Limb (tissue), 2 donors: ENCODE measurements at regions not wholly inside any gene's neighbourhood (a gene's known extent, or its start where the extent isn't known, plus 50 kb on each side); places are given as distances from the start of the nearest gene placed in this dataset.
A peak's percentile ranks its signal among the peaks of the same experiment; 100 is the strongest.

Source experiments
- DNase-seq, 2 donors: peaks; one replicate each; pipeline ENCODE4 v3.0.0-alpha.2; 2016; ENCODE audit errors: extremely low spot score in 2 of 2

DNA sequence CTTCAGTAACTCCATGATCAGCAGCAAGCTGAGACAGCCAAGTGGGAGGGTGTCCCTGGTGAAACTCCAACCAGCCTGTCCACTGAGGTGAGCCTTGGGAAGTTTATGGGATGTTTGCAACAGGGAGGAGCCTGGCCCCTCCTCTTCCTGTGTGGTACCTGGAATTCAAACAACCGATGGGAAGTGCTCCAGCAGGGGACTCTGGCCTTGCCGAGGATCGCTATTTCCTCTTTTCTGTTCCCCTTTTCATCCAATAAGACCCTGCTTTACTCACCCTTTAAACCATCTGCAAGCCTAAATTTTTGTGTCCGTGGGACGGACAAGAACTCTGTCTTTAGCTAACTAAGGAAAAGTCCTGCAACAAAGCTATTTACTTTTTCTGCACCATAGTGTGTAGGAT is 491.1 kb upstream of the ZMIZ1 start:
- DNase-seq = no peak

DNA sequence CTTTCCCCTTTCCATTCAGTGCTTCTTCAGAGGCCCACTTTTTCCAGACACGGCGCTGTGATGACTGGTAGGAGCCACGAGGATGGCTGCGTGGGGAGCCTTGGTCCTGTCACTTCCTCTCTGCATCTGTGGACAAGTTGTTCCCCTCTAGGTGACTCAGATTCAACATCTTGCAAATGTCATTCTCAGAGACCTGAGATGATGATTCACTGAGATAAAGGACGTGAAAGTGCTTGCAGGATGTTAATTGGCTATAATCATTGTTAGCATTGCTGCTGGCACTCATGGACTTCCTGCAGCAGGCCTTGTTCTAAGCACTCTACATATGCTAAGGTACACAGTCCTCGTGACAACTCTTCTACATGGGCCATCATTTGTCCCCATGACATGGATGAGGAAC is 489.8 kb upstream of the ZMIZ1 start:
- DNase-seq = no peak

DNA sequence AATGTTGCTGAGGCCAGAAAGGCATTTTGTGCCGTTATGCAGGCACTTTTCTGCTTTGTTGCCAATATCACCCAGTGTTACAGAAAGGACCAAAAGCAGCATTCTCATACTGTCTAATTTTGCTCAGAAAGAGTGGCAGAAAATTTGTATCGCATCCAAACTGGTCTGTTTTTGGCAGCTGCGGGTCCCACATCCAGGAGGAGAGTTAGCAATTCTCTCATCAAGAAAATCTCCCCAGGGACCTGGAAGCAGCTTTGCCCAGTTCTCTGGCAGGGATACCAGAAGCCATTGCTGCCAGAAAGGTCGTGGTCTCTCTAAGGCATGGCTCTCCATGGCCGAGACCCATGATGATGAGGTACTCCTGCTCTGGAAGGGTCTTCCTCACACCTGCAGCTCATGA is 489.2 kb upstream of the ZMIZ1 start:
- DNase-seq = no peak

DNA sequence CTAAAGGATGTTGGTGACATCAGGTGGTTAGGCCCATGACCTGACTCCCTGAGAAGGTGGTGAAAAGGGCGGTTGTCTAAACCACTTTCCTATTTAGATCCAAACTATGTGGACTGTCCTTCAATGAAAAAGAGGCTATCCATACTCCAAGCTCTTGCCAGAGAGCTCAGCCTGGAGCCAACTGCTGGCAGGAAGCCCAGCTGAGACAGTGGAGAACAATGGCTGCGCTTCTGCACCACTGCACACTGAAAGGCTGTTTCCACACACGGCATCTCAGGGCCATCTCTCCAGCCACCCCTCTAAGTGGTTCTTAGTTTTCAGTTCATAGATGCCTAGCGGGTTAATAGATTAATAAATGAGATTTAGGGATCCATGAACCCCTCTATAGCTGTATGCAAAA is 488.8 kb upstream of the ZMIZ1 start:
- peak; percentile 48 to 69 for DNase-seq

DNA sequence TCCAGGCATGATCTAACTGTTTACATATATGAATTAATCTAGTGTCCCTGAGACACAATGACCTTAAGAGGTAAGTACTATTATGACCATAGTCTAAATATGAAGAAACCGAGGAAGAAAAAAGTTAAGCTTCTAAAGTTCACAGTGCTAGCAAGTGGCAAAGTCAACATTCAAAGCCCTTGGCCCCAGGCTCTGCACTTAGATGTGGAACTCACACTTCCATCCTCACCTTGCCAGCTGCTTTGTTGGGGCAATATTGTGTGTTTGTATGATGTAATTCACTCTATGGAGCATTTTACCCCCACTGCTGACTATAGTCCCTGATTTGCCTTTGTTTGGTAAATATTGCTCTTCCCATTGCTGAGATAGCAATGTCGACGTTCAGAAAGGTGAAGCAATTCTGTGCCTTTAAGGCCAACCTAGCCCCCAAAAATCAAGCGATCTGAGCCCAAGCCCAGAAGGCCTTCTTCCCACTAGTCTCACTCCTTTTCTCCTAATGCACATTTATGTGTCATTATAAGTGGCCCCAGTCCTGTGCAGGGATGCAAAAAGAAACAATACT is 487.6 kb upstream of the ZMIZ1 start:
- DNase-seq = no peak

DNA sequence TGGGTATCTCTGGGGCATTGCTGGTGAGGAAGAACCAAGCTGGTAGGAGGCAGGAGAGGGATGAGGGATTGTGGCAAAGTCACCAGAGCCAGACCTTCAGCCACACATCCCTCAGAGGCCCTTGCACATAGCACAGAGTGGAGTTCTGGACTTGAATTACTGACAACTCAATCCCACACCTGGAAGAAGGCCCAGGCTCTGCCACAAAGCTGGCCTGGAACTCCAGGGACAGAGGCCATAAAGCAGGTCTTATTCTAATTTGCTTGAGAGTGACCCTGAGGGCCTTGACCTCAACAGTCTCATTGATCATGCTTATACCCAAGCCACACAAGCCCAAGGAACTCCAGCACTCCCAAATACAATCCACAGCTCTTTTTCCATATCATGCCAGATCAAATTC is 486.2 kb upstream of the ZMIZ1 start:
- DNase-seq = no peak

DNA sequence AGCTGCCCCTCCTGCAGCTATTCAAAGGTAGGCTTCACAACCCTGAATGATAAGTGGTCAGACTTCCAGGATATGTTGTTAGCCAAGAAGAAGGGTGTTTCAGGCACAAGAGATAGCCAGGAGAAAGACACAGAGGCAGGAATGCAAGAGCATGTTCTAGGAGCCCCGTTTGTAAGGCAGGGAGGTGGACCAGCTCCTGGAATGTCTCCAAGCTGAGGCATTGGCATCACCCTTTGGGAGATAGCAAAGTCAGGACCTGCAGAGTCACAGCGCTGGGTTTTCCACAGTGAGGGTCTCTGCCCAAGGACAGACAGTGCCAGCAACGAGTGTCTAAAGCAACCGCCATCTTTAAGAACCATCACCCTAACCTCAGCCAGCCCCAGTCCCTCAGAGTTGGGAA is 484.5 kb upstream of the ZMIZ1 start:
- DNase-seq = no peak

DNA sequence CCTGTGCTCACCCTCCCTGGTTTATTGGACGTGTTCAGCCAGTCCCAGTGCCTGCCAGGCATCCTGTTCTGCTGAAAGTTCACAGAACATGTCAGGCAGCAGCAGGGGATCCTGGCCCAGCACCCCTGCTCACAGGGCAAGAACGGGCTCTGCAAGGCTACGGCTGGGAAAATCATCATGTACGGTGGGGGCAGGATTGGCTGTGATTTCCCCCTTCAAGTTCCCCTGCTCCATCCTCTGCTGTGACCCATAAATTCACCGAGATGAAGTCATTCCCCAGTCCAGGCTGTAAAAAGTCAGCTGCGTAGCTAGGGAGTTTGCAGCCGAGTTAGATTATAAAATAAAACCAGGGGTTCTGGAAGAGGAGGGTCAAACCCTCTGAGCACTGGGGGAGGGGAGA is 484.1 kb upstream of the ZMIZ1 start:
- peak; percentile 63 to 66 for DNase-seq

DNA sequence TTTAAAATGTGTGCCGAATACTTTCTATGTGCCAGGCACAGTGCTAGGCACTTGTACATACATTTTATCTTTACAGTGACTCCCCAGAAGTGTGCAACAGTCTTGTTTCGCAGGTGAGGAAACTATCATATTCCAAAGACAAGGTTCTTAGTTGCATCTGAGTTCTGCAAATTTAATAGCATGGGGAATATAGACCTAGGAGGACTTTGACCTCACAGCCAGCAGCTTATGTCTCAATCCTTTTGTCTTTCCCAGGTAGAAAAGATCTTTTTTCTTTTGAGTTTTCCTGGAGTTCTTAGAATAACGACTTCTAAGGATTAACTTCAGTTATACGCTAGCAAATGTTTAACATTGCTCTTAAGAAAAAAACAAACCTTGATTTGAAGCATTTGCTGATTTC is 482.8 kb upstream of the ZMIZ1 start:
- no peak for DNase-seq

DNA sequence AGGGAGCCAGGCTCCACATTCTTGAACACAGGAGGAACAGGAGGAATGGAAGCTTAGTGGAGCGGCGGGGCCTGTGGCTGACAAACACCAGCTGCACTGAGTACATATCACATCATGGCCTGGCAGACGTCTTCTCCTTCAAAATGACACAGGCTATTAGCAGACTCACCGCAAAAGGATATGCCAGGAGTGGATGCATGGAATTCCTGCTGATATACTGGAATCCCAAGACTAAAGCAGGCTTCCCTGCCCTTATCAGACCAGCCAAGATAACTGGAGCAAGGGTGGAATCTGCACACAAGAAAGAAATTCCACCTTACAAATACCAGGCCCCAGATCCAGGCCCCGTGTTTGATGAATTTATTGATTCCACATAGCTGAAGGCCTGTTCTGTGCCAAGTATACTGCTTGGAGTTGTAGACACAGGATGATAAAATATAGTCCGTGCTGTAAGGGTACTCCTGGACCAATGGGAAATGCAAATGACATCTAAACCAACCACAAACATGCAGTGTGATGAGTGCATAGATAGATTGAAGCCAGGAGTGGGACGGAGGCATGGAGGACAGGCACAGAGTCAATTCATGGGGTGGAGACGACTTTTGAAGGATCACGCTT is 480.5 kb upstream of the ZMIZ1 start:
- peak; percentile 61 to 72 for DNase-seq

DNA sequence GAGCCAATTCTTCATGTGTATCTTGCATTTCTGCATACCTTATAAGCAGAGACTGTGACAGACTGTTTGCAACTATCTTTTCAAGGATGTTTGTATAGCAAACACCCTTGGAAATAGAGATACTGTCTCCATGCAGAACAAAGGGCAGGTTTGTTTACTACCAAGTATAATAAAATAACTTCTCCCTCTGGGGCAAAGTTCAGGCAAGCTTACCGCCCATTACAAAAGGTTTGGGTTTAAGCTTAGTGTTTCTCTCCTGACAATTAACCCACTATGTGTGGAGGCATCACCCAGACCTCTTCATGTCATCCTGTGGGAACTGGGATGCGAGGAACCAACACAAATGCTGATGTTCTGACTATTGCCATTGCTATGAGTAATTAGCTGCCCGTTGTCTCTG is 479.1 kb upstream of the ZMIZ1 start:
- DNase-seq = no peak

DNA sequence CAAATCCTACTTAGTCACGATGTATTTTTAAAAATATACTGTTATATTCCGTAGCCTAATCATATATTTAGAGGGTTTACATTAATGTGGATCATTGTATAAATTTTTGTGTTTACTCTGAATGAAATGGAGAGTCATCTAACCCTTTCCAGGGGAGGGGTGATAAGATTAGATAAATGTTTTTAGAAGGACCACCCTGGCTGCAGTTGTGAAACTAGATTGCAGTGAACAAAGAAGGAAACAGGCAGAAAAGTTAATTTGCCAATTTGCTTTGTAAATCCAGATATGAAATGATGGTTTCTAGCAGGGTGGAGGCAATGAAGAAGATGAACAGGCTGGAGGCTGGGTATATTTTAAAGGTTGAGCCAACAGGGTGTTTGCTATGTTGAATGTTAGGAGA is 477.7 kb upstream of the ZMIZ1 start:
- DNase-seq = no peak

DNA sequence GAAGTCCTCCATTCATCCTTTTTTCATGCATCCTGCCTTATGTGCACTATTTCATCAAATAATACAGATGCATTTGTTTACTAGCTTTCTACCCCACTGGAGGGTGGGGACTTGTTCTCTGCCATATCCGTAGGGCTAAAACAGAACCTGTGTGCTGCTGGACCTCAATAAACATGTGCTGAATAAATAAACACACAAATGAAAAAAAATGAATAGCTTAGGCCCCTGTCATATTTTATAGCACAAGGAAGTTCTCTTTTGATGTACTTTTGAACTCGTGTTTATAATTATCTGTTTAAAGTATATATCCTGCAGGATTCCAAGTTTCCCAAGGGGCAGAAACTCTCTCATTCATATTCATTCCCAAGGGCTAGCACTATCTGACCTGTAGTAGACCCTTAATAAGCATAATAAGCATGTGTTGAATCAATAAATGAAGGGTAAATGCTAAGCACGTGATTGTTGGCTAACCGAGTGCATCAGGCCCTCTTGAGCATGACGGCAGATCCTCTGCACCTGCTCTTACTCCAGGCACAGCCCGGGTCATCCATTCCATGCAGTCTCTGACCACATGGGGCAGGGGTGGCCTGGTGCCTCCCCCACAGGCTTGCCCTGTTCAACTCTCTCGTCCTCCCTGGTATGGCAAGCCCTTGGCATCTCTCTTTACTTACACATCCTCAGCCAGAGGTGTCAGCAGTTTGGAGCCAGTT is 474.1 kb upstream of the ZMIZ1 start:
- peak in 1 of 2 donors; percentile 21 for DNase-seq

DNA sequence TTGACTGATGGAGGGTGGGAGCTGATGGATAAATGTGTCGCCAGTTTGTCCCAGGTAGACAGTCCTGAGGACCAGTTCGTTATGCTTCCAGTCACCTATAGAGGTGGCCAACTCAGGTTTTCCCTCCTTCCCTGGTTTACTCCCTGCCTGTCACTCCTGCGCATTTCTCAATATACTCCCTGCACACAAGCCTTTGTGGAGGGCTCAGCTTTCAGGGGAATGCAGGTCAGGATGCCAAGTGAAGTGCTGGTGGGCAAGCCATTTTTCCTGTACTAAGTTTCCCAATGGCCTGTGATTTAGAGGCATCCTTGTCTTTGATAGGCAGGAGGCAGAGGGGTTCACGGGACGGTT is 473.5 kb upstream of the ZMIZ1 start:
- no peak for DNase-seq

DNA sequence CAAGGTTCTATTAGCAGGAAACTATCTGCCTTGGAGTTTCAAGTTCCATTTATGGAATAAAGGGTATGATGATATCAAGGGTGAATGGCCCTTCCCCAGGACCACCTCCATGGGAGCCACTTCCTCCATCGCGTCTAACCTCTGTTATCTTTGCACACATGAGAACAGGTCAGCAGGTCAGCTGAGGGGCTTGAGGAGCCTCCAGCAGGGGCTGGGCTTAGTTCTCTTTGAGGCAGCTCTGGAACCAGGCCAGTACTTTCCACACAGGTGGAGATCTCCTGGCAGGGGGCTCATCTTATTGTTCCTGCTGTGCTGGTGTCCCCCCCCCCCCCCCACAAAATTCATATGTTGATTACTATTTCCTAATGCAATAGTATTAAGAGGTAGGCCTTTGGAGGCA is 472.2 kb upstream of the ZMIZ1 start:
- DNase-seq = peak in 1 of 2 donors; percentile 10

DNA sequence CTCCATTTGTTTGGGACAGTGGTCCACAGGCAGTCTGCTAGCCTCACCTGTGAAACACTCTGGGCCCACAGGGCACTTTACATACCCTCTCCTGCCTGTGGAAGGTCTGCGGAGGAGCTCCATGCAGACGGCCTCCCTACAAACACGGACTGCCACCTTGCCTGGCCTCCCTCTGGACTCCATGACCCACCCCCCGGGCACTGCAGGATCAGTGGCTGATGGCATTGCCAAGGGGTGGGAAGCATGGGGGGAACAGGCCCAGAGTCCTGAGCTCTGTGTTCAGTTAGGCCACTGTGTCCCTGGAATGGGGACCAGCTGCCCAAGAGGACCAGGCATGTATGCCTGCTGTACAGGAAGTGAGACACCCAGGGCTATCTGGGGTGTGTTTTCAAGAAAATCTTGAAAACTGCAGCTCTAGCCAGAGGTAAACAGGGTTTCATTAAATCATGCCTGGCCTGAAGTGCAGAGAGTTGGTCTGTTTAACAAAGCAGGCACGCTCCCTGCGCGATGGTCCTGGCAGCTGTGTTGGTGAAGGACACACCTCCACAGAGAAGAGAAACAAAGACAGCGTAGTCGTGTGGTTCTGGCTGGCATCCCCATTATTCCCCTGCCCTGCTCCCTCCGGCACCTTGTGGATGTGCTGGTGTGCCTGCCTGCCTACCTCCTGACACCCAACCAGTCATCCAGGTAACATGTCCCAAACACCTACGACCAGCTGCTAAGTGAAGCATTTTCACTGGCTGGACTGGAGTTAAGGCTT is 470.8 kb upstream of the ZMIZ1 start:
- DNase-seq = peak in 1 of 2 donors; percentile 21

DNA sequence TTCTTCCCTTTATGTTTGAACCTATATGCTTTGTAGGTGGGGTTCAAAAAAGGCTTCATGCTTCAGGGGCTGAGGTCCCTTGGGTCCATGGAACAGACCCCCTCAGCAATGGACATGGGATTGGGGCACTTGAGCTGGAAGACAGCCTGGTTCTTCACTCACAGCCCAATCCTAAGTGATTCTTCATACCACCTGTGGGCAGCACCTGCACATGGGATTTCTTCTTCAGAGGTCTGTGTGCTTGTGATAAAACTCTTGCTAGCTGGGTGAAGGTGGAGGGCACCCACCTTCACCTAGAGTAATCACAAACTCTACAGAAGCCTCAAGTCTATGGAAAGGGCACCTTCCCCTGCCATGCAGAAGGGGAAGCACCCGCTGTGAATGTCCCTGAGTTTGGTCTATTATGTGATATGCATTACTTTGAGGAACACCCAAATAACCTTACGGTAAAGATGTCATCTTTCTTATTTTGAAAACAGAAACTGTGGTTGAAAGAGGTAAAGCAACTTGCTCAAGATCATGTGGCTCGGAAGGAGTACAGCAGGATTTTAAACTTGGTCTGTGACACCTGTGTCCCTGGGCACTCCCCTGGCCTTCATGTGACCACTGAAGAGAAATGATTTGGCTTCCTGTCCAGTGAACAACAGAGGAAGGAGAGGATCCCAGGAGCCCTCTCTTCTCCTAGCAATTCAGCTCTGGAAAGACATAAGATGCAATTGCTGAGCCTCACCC is 469.5 kb upstream of the ZMIZ1 start:
- DNase-seq = peak in 1 of 2 donors; percentile 4

DNA sequence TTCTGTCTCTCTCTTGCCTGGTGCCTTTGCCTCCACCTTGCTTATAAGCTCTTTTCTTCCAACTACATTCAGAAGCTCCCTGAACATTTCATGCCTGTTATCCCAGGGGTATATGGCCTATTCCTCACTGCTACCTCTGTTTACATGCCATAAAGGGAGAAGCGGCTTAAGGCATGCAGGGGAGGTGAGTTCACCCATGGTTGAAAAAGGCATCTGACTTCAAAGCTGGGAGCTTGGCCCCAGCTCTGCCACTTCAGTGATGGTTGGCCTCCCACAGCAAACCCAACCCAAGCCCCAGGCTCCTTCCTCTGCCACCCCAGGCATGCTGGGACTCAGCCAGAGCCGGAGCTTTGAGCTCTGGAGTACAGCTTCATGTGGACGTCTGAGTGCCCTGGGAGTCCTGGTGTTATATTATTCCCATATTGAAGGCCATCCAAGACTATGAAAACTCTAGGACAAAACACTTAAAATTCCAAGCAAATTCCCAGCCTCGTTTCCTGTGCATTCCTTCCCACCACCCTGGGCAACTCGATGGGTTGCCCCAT is 468.6 kb upstream of the ZMIZ1 start:
- no peak for DNase-seq

DNA sequence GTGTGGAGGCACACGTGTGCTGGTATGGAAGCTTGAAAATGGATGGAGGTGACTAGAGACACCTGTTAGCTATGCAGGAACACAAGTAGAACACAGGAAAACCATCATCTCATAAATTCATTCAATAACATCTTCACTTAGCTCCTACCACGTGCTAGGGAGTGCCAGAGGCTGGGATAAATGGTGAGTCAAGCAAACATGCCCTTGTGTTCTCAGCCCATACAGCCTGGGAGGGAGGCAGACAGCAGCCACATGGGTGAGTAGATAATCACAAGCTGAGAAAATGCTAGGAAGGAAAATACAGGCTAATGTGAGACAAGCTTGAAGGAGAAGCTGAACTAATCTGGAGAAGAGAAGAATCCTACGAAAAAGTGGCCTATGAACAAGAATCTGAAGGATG is 468.0 kb upstream of the ZMIZ1 start:
- DNase-seq = no peak

DNA sequence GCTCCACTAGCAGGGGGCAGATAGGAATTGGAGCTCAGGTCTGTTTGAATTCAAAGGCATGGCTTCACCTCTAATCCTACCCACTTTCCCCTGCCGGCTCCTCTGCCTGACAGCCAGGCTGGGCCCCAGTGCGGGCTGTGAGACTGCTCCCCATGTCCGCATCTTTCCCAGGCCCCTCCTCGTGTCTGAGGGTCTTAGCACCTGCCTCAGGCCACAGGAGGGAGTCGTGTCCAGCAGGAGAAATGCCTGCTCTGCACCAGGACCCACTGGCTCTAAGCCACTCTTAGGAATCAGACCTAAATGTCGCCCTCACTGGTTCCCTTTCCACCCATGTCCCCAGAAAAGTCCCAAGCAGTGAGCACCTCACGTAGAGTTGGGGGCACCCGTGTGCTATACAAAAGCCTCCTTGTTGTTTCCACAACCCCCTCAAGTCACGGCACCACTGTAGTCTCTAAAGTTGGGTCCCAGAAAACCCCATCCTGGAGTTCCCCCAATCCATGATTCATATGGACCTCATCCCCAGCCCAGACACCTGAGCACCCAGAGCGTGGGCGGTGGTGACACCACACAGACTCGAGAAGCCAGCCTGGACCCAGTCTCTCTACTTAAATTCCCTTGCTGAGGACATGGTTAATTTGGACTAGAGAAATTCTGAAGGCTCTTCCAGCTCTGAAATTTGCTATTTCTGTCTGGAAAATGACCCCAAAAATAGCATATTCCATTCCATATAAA is 466.4 kb upstream of the ZMIZ1 start:
- no peak for DNase-seq

DNA sequence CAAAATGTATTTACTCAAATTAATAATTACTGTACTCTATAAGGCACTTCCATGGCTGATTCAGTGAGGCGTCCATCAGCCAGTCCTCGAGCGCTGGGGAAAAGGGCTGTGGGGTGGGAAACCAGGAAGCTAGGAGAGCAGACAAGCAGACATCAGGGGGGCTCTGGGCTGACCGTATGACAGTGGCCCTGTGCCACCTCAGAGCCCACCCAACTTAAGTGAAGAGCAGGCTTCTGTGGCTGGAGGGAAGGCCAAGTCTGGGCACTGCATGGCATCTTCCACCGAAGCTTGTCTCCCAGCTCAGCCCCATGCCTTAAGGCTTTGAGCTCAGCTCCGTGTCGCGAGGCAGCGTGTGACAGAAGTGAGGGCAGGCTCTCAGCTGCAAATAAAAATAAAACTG is 464.5 kb upstream of the ZMIZ1 start:
- no peak for DNase-seq
